CD4-positive, alpha-beta memory T cell (primary cell): ENCODE measurements at regions not wholly inside any gene's neighbourhood (a gene's known extent, or its start where the extent isn't known, plus 50 kb on each side); places are given as distances from the start of the nearest gene placed in this dataset.

Experiments
- CTCF ChIA-PET: fragments of 350-600 bp; sonication (Branson Sonifier 250); formaldehyde crosslinking; loops from one replicate; lab custom pipeline; 2021; ENCODE audit warnings: inconsistent platforms; ENCODE audit not compliant: partially characterized antibody; lab: Charles Lee
- POLR2A ChIA-PET: fragments of 350-600 bp; sonication (Branson Sonifier 250); formaldehyde crosslinking; loops from one replicate; lab custom pipeline; 2021; ENCODE audit not compliant: partially characterized antibody; lab: Charles Lee
- DNase-seq, 5 donors: peaks; one replicate each; pipeline versions ENCODE4 v3.0.0 to v3.0.0-alpha.2; 2020 to 2022; ENCODE audit warnings: mixed read lengths in 1 of 5
- H3K27ac ChIP-seq: one replicate; pipeline ENCODE4 v1.7.0; 2013; ENCODE audit warnings: low read depth, low read length
- H3K27me3 ChIP-seq: 2 replicates; pipeline ENCODE4 v1.7.0; 2013; ENCODE audit warnings: mild to moderate bottlenecking, low read length, moderate library complexity; ENCODE audit not compliant: insufficient read depth
- H3K36me3 ChIP-seq: 2 replicates; pipeline ENCODE4 v1.7.0; 2013; ENCODE audit warnings: mild to moderate bottlenecking, low read length, moderate library complexity; ENCODE audit not compliant: insufficient read depth
- H3K4me1 ChIP-seq: 2 replicates; pipeline ENCODE4 v1.7.0; 2013; ENCODE audit warnings: mild to moderate bottlenecking, low read length, moderate library complexity; ENCODE audit not compliant: insufficient read depth
- H3K4me3 ChIP-seq, 2 donors: one replicate each; pipeline ENCODE4 v1.7.0; 2013; ENCODE audit warnings: low read length in 2 of 2, mild to moderate bottlenecking in 1 of 2
- H3K9me3 ChIP-seq, 2 donors: one replicate each; pipeline ENCODE4 v1.7.0; 2013; ENCODE audit warnings: low read length in 2 of 2, control low read depth in 1 of 2; ENCODE audit not compliant: control insufficient read depth in 1 of 2
- H3K27ac Mint-ChIP-seq, 7 donors: one replicate each; pipeline ENCODE4 v1.8.0; 2020 to 2021; ENCODE audit warnings: mixed read lengths in 7 of 7, mild to moderate bottlenecking in 6 of 7, inconsistent platforms in 3 of 7, moderate library complexity in 3 of 7
- H3K27me3 Mint-ChIP-seq, 2 donors: one replicate each; pipeline ENCODE4 v1.8.0; 2020 to 2021; ENCODE audit warnings: mixed read lengths in 2 of 2
- H3K36me3 Mint-ChIP-seq, 2 donors: one replicate each; pipeline ENCODE4 v1.8.0; 2020 to 2021; ENCODE audit warnings: mixed read lengths in 2 of 2, inconsistent platforms in 1 of 2, mild to moderate bottlenecking in 1 of 2
- H3K4me1 Mint-ChIP-seq, 4 donors: one replicate each; pipeline ENCODE4 v1.8.0; 2020 to 2021; ENCODE audit warnings: mixed read lengths in 4 of 4, mild to moderate bottlenecking in 1 of 4
- H3K4me3 Mint-ChIP-seq, 8 donors: one replicate each; pipeline ENCODE4 v1.8.0; 2020 to 2021; ENCODE audit warnings: mixed read lengths in 8 of 8, mild to moderate bottlenecking in 7 of 8, moderate library complexity in 6 of 8, inconsistent platforms in 3 of 8
- H3K9me3 Mint-ChIP-seq, 8 donors: one replicate each; pipeline ENCODE4 v1.8.0; 2020 to 2021; ENCODE audit warnings: mixed read lengths in 8 of 8, mild to moderate bottlenecking in 5 of 8, inconsistent platforms in 3 of 8, moderate library complexity in 1 of 8
- intact Hi-C: fragments of 100-400 bp; cut with micrococcal nuclease; formaldehyde crosslinking; loops from one replicate; pipeline ENCODE4 v1.15.1; 2023

- Mint-ChIP-seq H3K27me3 (no peaks in the 10 kb centered on the region), H3K36me3 (no peaks in the 10 kb centered on the region), H3K27ac (peak overlapping the region in 1 of 7 donors; percentile 77), H3K4me3 (no peak overlapping the region), H3K9me3 (no peaks in the 10 kb centered on the region), H3K4me1 (peaks cover 1 to 16% (median 9%) of the 10 kb centered on the region in 4 donors)
- no peak overlapping the region for H3K27ac ChIP-seq
- no peaks in the 10 kb centered on the region for H3K36me3 ChIP-seq
- POLR2A ChIA-PET = no interaction called here
- H3K27me3 ChIP-seq = no peaks in the 10 kb centered on the region
- H3K9me3 ChIP-seq = no peaks in the 10 kb centered on the region
- H3K4me1 ChIP-seq = peaks cover 1% of the 10 kb centered on the region
- H3K4me3 ChIP-seq = no peak overlapping the region
- CTCF ChIA-PET = interaction anchor here (1.0 to 7.8 kb wide), 9 partner anchors 9 to 471 kb away, joined by 3 to 71 read pairs (median 10); no protein-coding TSS in a partner anchor
- no peak for DNase-seq
- intact Hi-C loops = loop anchor here (5.0 kb wide), 1 partner anchor 288 kb away; the partner anchor contains the start of gene CDK19
Measured at GRCh38 chr6:110529355-110529754, 52.9 kb upstream of the SLC22A16 start.

- Mint-ChIP-seq H3K27ac (no peak overlapping the region), H3K9me3 (no peaks in the 10 kb centered on the region), H3K36me3 (no peaks in the 10 kb centered on the region), H3K4me3 (no peak overlapping the region), H3K27me3 (no peaks in the 10 kb centered on the region), H3K4me1 (peaks cover 1 to 13% (median 8%) of the 10 kb centered on the region in 4 donors)
- DNase-seq = no peak
- no peak overlapping the region for H3K27ac ChIP-seq
- CTCF ChIA-PET = interaction anchor here (0.7 to 7.8 kb wide), 22 partner anchors 9 to 473 kb away, joined by 3 to 71 read pairs (median 5); no protein-coding TSS in a partner anchor
- no peaks in the 10 kb centered on the region for H3K27me3 ChIP-seq
- H3K4me1 ChIP-seq = no peaks in the 10 kb centered on the region
- intact Hi-C loops = loop anchor here (1.0 to 5.0 kb wide), 6 partner anchors 153 to 681 kb away; partner anchors contain the start of gene CDK19
- POLR2A ChIA-PET = interaction anchor here (1.1 kb wide), 1 partner anchor 431 kb away, joined by 3 read pairs; no protein-coding TSS in a partner anchor
- no peaks in the 10 kb centered on the region for H3K9me3 ChIP-seq
- H3K36me3 ChIP-seq = no peaks in the 10 kb centered on the region
- no peak overlapping the region for H3K4me3 ChIP-seq
Measured at GRCh38 chr6:110528930-110529325, 52.5 kb upstream of the SLC22A16 start.

- Histone ChIP-seq H3K36me3 (no peaks in the 10 kb centered on the region), H3K9me3 (no peaks in the 10 kb centered on the region), H3K27me3 (no peaks in the 10 kb centered on the region), H3K4me3 (no peak overlapping the region), H3K4me1 (no peaks in the 10 kb centered on the region), H3K27ac (no peak overlapping the region)
- Mint-ChIP-seq H3K4me1 (peaks cover 0 to 7% (median 3%) of the 10 kb centered on the region in 4 donors), H3K27ac (no peak overlapping the region), H3K36me3 (no peaks in the 10 kb centered on the region), H3K4me3 (no peak overlapping the region), H3K9me3 (no peaks in the 10 kb centered on the region), H3K27me3 (no peaks in the 10 kb centered on the region)
- peak in 4 of 5 donors; percentile 57 to 61 (median 60) for DNase-seq
- intact Hi-C loops = loop anchor here (1.0 to 5.0 kb wide), 6 partner anchors 154 to 682 kb away; partner anchors contain the start of gene CDK19
- POLR2A ChIA-PET = interaction anchor here (1.1 kb wide), 1 partner anchor 431 kb away, joined by 3 read pairs; no protein-coding TSS in a partner anchor
- CTCF ChIA-PET = interaction anchor here (0.7 to 7.8 kb wide), 23 partner anchors 10 to 473 kb away, joined by 3 to 71 read pairs (median 4); no protein-coding TSS in a partner anchor
Measured at GRCh38 chr6:110528101-110528929, 51.9 kb upstream of the SLC22A16 start.

GRCh38 chr6:110527516-110527915 lies 51.1 kb upstream of the SLC22A16 start:
- Mint-ChIP-seq H3K4me3 (no peak overlapping the region), H3K36me3 (no peaks in the 10 kb centered on the region), H3K9me3 (no peaks in the 10 kb centered on the region), H3K4me1 (peaks cover 0 to 5% (median 2%) of the 10 kb centered on the region in 4 donors), H3K27me3 (no peaks in the 10 kb centered on the region), H3K27ac (no peak overlapping the region)
- Histone ChIP-seq H3K9me3 (no peaks in the 10 kb centered on the region), H3K4me3 (no peak overlapping the region), H3K27ac (no peak overlapping the region), H3K27me3 (no peaks in the 10 kb centered on the region), H3K36me3 (no peaks in the 10 kb centered on the region), H3K4me1 (no peaks in the 10 kb centered on the region)
- CTCF ChIA-PET = interaction anchor here (0.7 to 7.8 kb wide), 16 partner anchors 11 to 882 kb away, joined by 3 to 71 read pairs (median 5); no protein-coding TSS in a partner anchor
- DNase-seq = no peak
- POLR2A ChIA-PET = no interaction called here
- intact Hi-C loops = loop anchor here (5.0 kb wide), 1 partner anchor 290 kb away; the partner anchor contains the start of gene CDK19

GRCh38 chr6:110526726-110527125 lies 50.3 kb upstream of the SLC22A16 start:
- Mint-ChIP-seq H3K9me3 (no peaks in the 10 kb centered on the region), H3K4me1 (no peaks in the 10 kb centered on the region), H3K4me3 (no peak overlapping the region), H3K27ac (no peak overlapping the region), H3K27me3 (no peaks in the 10 kb centered on the region), H3K36me3 (no peaks in the 10 kb centered on the region)
- no peak for DNase-seq
- POLR2A ChIA-PET = no interaction called here
- no peaks in the 10 kb centered on the region for H3K27me3 ChIP-seq
- H3K4me3 ChIP-seq = no peak overlapping the region
- H3K27ac ChIP-seq = no peak overlapping the region
- no peaks in the 10 kb centered on the region for H3K4me1 ChIP-seq
- H3K9me3 ChIP-seq = no peaks in the 10 kb centered on the region
- no peaks in the 10 kb centered on the region for H3K36me3 ChIP-seq
- intact Hi-C loops = loop anchor here (5.0 kb wide), 1 partner anchor 291 kb away; the partner anchor contains the start of gene CDK19
- CTCF ChIA-PET = interaction anchor here (0.7 to 7.8 kb wide), 17 partner anchors 11 to 937 kb away, joined by 3 to 71 read pairs (median 4); no protein-coding TSS in a partner anchor
